Neural cell (in vitro differentiated cells): ENCODE measurements at regions not wholly inside any gene's neighbourhood (a gene's known extent, or its start where the extent isn't known, plus 50 kb on each side); places are given as distances from the start of the nearest gene placed in this dataset.

Experiments used
- H2AFZ ChIP-seq: fragments of 200-600, 300-800 bp; sonication (generic), shearing (Covaris generic); 2 replicates; pipeline ENCODE4 v1.6.0; 2014; ENCODE audit warnings: low read depth, mild to moderate bottlenecking, antibody characterized with exemption, low read length, moderate library complexity
- H3F3A ChIP-seq: fragments of 200-600 bp; shearing (Covaris generic); 2 replicates; pipeline ENCODE4 v1.6.1; 2016; ENCODE audit warnings: mild to moderate bottlenecking, moderate library complexity, mixed read lengths, antibody characterized with exemption, low read length; ENCODE audit not compliant: insufficient read depth, poor library complexity, severe bottlenecking
- H3K27ac ChIP-seq: fragments of 200-600, 300-800 bp; sonication (generic), shearing (Covaris generic); 2 replicates; pipeline ENCODE4 v1.5.1; 2014; ENCODE audit warnings: mild to moderate bottlenecking, low read length, moderate library complexity
- H3K27me3 ChIP-seq: fragments of 300-800, 200-600 bp; sonication (generic), shearing (Covaris generic); 2 replicates; pipeline ENCODE4 v1.6.0; 2014; ENCODE audit warnings: mild to moderate bottlenecking, low read depth, low read length, moderate library complexity; ENCODE audit not compliant: insufficient read depth
- H3K36me3 ChIP-seq: fragments of 300-800, 200-600 bp; sonication (generic), shearing (Covaris generic); 2 replicates; pipeline ENCODE4 v1.5.1; 2014; ENCODE audit warnings: mild to moderate bottlenecking, antibody characterized with exemption, low read length, moderate library complexity; ENCODE audit not compliant: insufficient read depth
- H3K4me2 ChIP-seq: fragments of 300-800, 200-600 bp; sonication (generic), shearing (Covaris generic); 2 replicates; pipeline ENCODE4 v1.6.0; 2014; ENCODE audit warnings: mild to moderate bottlenecking, low read length
- H3K4me3 ChIP-seq: fragments of 300-800, 200-600 bp; sonication (generic), shearing (Covaris generic); 2 replicates; pipeline ENCODE4 v1.5.1; 2014; ENCODE audit warnings: mild to moderate bottlenecking, low read length, moderate library complexity
- H3K79me2 ChIP-seq: fragments of 200-600 bp; shearing (Covaris generic); replicated peaks from 2 replicates; pipeline ENCODE4 v1.6.0; 2014; ENCODE audit warnings: mild to moderate bottlenecking, low read length, moderate library complexity; ENCODE audit not compliant: insufficient read depth
- H3K9ac ChIP-seq: fragments of 300-800, 200-600 bp; sonication (generic), shearing (Covaris generic); 2 replicates; pipeline ENCODE4 v1.6.1; 2016; ENCODE audit warnings: mild to moderate bottlenecking, low read length, mixed read lengths
- H3K9me2 ChIP-seq: fragments of 200-600 bp; shearing (Covaris generic); 2 replicates; pipeline ENCODE4 v1.6.1; 2016; ENCODE audit warnings: mild to moderate bottlenecking, low read length, mixed read lengths; ENCODE audit not compliant: insufficient read depth
- H3K9me3 ChIP-seq: fragments of 200-600, 300-800 bp; sonication (generic), shearing (Covaris generic); 2 replicates; pipeline ENCODE4 v1.6.1; 2016; ENCODE audit warnings: mild to moderate bottlenecking, mixed run types, low read length, moderate library complexity, mixed read lengths
- H4K20me1 ChIP-seq: fragments of 200-600 bp; shearing (Covaris generic); 2 replicates; pipeline ENCODE4 v1.6.1; 2016; ENCODE audit warnings: mild to moderate bottlenecking, mixed run types; ENCODE audit not compliant: insufficient read depth
- EP300 ChIP-seq: fragments of 450-650 bp; conservative IDR thresholded peaks from 2 replicates; pipeline ENCODE4 v1.6.1; 2014; ENCODE audit warnings: antibody characterized with exemption, mild to moderate bottlenecking, moderate library complexity; ENCODE audit not compliant: poor library complexity, severe bottlenecking
- EZH2 ChIP-seq: fragments of 200-600, 300-800 bp; shearing (Covaris generic), sonication (generic); IDR thresholded peaks from 2 replicates; pipeline ENCODE4 v1.6.1; 2014; ENCODE audit warnings: antibody characterized with exemption, low read length, borderline replicate concordance, mild to moderate bottlenecking; ENCODE audit not compliant: insufficient read depth, poor library complexity, severe bottlenecking
- MXI1 ChIP-seq: fragments of 450-650 bp; conservative IDR thresholded peaks from 2 replicates; pipeline ENCODE4 v1.6.1; 2014; ENCODE audit warnings: antibody characterized with exemption, mild to moderate bottlenecking; ENCODE audit not compliant: poor library complexity, severe bottlenecking
- POLR2AphosphoS5 ChIP-seq: IDR thresholded peaks from 2 replicates; pipeline ENCODE4 v1.6.1; 2012
- RAD21 ChIP-seq: fragments of 450-650 bp; conservative IDR thresholded peaks from 2 replicates; pipeline ENCODE4 v1.6.1; 2014; ENCODE audit warnings: antibody characterized with exemption, mild to moderate bottlenecking, moderate library complexity
- SMC3 ChIP-seq: fragments of 450-650 bp; conservative IDR thresholded peaks from 2 replicates; pipeline ENCODE4 v1.6.1; 2014; ENCODE audit warnings: antibody characterized with exemption, mild to moderate bottlenecking, moderate library complexity; ENCODE audit not compliant: poor library complexity
- TAF1 ChIP-seq: IDR thresholded peaks from 2 replicates; pipeline ENCODE4 v1.6.1; 2012; ENCODE audit warnings: low read depth
- TF ChIP-seq, protein P1 (sequence below): IDR thresholded peaks from 2 replicates; pipeline ENCODE4 v1.6.1; 2012; ENCODE audit warnings: borderline replicate concordance
- TF ChIP-seq, protein P2 (sequence below): fragments of 450-650 bp; IDR thresholded peaks from 2 replicates; pipeline ENCODE4 v1.5.1; 2014; ENCODE audit warnings: antibody characterized with exemption, mild to moderate bottlenecking, moderate library complexity; ENCODE audit not compliant: poor library complexity, severe bottlenecking

DNA sequence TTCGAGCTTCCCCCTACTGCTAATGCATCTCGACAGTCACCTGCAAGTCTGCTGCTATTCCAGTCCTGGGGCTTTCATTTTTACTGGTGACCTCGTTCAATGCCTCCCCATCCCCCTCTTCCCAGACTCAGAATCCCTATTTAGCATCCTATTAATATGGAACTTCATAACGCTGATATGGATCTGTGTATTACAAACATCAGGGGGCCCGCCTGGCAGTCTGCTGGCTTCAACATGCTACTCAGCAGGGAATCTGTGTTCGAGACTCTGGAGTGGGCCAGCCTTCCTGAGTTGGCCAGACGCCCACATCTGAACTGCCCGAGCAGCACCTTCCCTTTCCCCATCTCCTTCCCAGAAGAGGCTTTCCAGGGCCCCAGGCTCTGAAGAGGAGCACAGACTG is 173.9 kb upstream of the PPARGC1A start:
- H3K4me2 ChIP-seq, result no peak overlapping the region
- no peak overlapping the region for H3K9ac ChIP-seq
- no peak overlapping the region for H3K4me3 ChIP-seq
- no peaks in the 10 kb centered on the region for H3K79me2 ChIP-seq
- TF ChIP-seq EP300, result no peak
- TF ChIP-seq MXI1, result no peak
- TF ChIP-seq RAD21, result no peak
- no peak for TF ChIP-seq EZH2
- TF ChIP-seq, protein P1, sequence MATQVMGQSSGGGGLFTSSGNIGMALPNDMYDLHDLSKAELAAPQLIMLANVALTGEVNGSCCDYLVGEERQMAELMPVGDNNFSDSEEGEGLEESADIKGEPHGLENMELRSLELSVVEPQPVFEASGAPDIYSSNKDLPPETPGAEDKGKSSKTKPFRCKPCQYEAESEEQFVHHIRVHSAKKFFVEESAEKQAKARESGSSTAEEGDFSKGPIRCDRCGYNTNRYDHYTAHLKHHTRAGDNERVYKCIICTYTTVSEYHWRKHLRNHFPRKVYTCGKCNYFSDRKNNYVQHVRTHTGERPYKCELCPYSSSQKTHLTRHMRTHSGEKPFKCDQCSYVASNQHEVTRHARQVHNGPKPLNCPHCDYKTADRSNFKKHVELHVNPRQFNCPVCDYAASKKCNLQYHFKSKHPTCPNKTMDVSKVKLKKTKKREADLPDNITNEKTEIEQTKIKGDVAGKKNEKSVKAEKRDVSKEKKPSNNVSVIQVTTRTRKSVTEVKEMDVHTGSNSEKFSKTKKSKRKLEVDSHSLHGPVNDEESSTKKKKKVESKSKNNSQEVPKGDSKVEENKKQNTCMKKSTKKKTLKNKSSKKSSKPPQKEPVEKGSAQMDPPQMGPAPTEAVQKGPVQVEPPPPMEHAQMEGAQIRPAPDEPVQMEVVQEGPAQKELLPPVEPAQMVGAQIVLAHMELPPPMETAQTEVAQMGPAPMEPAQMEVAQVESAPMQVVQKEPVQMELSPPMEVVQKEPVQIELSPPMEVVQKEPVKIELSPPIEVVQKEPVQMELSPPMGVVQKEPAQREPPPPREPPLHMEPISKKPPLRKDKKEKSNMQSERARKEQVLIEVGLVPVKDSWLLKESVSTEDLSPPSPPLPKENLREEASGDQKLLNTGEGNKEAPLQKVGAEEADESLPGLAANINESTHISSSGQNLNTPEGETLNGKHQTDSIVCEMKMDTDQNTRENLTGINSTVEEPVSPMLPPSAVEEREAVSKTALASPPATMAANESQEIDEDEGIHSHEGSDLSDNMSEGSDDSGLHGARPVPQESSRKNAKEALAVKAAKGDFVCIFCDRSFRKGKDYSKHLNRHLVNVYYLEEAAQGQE, result no peak
- TF ChIP-seq SMC3, result no peak
- no peak for TF ChIP-seq POLR2AphosphoS5
- TF ChIP-seq, protein P2, sequence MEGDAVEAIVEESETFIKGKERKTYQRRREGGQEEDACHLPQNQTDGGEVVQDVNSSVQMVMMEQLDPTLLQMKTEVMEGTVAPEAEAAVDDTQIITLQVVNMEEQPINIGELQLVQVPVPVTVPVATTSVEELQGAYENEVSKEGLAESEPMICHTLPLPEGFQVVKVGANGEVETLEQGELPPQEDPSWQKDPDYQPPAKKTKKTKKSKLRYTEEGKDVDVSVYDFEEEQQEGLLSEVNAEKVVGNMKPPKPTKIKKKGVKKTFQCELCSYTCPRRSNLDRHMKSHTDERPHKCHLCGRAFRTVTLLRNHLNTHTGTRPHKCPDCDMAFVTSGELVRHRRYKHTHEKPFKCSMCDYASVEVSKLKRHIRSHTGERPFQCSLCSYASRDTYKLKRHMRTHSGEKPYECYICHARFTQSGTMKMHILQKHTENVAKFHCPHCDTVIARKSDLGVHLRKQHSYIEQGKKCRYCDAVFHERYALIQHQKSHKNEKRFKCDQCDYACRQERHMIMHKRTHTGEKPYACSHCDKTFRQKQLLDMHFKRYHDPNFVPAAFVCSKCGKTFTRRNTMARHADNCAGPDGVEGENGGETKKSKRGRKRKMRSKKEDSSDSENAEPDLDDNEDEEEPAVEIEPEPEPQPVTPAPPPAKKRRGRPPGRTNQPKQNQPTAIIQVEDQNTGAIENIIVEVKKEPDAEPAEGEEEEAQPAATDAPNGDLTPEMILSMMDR, result no peak
- TF ChIP-seq TAF1, result no peak
- H3K36me3 ChIP-seq, result no peaks in the 10 kb centered on the region
- no peaks in the 10 kb centered on the region for H4K20me1 ChIP-seq
- H3K9me2 ChIP-seq, result no peaks in the 10 kb centered on the region
- no peak overlapping the region for H3K27ac ChIP-seq
- H3K9me3 ChIP-seq, result no peaks in the 10 kb centered on the region
- H3F3A ChIP-seq, result no peaks in the 10 kb centered on the region
- H3K27me3 ChIP-seq, result no peaks in the 10 kb centered on the region
- no peak overlapping the region for H2AFZ ChIP-seq

GRCh38 chr4:24060932-24061331 is 171.1 kb upstream of the PPARGC1A start:
- H3K36me3 ChIP-seq, result no peaks in the 10 kb centered on the region
- no peaks in the 10 kb centered on the region for H3F3A ChIP-seq
- H3K9me2 ChIP-seq, result no peaks in the 10 kb centered on the region
- H3K27me3 ChIP-seq, result no peaks in the 10 kb centered on the region
- TF ChIP-seq SMC3 (no peak), MXI1 (no peak), TAF1 (no peak), EP300 (no peak), RAD21 (no peak), EZH2 (no peak), POLR2AphosphoS5 (no peak)
- TF ChIP-seq, protein P1, result no peak
- TF ChIP-seq, protein P2, result no peak
- H3K9me3 ChIP-seq, result no peaks in the 10 kb centered on the region
- no peak overlapping the region for H3K27ac ChIP-seq
- H3K9ac ChIP-seq, result no peak overlapping the region
- H3K4me2 ChIP-seq, result no peak overlapping the region
- H4K20me1 ChIP-seq, result no peaks in the 10 kb centered on the region
- H3K4me3 ChIP-seq, result no peak overlapping the region
- no peaks in the 10 kb centered on the region for H3K79me2 ChIP-seq
- H2AFZ ChIP-seq, result no peak overlapping the region
